Dermis microvascular lymphatic vessel endothelial cell (primary cell): ENCODE measurements at regions not wholly inside any gene's neighbourhood (a gene's known extent, or its start where the extent isn't known, plus 50 kb on each side); places are given as distances from the start of the nearest gene placed in this dataset.

Experiments
- DNase-seq, 2 donors: peaks; one replicate each; pipeline versions ENCODE4 v3.0.0 to v3.0.0-alpha.2; 2010; ENCODE audit warnings: low read depth in 2 of 2

DNA sequence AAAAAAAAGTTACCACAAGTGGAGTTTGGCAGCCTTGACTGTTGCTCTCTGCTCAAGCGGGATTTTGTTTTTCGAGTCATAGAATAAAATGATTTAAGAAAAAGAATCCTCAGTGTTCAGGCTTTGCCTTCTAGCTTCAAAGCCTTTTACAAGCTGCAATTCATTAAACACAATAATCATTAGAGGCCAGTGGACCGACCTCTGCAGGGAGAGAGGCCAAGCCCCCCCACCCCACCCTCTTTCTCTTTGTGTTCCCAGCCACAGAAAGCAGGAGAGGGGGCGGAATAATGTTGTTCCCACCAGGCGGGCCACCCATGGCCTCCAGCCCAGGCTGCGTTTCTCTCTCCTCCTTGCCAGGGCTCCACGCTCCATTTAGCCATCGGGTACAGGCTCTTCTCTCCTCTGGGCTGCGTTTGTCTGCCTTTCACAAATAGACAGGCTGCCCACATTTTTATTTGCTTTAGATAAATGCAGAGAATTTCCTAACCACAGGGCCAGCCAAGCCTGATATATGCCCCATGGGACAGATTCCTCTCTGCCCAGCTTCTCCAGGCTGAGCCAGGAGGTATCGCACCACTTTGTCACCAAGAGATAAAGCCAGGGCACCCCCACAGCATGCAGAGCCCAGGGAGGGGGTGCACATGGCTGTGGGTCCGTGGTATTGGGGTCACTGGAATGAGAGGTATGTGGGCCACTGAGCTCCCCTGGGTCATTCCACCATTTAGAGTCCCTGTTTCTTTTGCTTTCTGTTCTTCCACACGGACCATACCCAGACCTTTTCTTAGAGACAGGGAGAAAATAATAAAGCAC, 318.8 kb downstream of the PIK3R1 start:
- no peak for DNase-seq

DNA sequence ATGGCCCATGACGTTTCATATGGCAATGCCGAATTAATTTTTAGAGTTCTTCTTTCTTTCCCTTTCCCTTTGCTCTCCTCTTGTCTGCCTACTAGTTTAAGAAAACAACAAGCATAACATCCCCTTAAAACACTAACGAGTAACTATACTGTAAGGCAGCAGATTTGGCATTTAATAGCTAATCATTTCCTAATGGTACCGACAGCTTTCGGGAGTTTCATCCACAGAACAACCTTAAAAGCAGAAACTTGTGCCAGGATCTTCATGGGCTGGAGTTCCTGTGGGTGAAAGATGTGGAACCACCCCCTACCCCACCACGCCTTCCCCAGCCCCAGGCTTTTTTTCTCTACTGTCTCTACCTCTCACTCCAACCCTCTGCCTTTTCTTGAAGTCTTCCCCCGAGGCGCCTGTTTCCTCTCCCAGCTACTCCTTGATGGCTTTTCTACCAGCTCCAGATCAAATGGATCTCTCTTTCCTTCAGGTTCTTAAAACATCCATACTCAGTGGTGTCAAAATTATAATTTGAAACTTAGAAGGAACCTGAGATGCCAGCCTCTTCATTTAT, 319.5 kb downstream of the PIK3R1 start:
- DNase-seq = no peak

DNA sequence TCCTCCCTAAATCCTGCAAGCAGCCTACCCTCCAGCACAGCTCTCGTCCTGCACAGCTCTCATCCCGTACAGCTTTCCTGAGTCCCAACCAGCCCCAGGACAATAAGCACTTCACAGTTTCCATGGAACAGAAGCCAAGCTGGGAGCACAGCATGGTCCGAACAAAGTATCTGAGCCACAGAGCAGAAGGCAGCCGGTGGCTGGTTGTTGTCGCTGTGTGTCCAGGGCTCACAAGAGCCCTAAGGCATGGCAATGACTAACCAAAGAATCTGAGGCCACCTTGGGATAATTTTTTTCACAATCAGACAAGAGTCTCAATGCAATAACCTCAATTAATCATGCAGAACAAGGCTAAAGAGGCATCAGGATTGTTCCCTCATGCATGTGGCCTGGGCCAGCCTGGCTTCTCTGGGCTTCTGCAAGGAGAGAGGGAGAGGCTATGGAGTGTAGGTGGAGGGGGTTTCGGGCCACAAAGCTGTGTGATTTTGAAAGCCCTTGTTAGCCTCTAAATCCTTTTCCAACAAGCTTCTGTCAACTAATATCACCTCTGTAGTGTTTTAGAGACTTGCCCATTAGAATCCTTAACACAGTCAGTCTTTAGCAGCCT, 323.4 kb downstream of the PIK3R1 start:
- no peak for DNase-seq

DNA sequence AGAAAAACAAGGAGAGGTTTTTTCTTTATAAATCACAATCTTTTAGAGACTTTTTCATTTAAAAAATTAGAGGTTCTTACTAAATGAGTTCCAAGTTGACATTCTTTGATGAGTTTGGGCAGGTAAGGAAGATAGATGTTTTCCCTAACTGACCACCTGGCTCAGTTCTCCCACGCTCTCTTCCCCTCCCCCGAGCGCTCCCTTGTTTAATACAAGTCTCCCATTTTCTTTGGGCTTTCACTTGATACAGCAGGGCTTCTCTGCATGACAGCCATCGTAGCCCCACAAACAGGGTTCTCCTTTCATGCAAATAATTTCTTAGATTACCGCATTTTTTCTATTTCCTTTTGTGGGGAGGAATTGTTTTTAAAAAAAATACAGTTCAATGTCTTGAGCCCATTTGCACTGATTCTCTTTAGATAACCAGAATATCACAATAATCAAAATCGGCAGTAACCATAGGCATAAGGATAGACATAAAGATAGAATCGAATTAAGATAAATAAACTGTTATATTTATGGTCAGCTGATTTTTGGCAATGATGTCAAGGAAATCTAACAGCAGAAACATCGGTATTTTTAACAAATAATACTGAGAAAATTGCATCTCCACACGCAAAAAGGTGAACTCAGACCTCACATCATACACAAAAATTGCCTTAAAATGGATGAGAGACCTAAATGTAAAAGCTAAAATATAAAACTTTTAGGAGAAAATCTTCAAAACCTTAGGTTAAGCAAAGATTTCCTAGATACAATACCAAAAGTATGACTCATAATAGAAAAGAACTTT, 325.4 kb downstream of the PIK3R1 start:
- DNase-seq = no peak

DNA sequence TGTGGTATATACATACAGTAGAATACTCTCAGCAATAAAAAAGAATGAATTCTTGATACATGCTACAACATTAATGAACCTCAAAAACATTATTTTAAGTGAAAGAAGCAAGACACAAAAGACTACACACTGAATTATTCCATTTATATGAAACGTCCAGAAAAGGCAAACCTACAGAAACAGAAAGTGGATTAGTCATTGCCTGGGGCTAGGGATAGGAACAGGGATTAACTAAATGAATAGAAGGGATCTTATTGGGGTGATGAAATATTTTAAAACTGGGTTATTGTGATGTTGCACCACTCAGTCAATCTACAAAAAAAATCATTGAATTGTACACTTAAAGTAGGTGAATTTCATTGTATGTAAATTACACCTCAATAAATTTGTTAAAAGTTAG, 326.7 kb downstream of the PIK3R1 start:
- no peak for DNase-seq

DNA sequence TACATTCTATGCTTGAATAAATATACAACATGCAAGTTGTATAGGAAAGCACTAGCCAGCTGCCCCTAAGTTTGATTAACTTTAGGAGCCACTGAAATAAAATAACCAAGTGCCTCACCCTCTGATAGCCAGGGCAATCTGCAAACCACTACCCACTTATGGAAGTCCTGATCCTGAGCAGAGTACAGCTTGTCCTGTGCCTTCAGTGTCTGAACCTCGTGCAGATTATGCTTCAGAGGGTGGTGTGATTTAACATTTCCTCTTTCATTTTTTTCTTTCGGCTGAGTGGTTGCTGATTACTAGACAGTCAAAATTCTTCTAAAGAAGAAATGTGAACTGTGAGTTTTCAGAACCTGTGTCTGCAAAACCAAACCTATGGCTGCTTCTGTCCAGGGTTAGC, 327.7 kb downstream of the PIK3R1 start:
- DNase-seq = no peak

DNA sequence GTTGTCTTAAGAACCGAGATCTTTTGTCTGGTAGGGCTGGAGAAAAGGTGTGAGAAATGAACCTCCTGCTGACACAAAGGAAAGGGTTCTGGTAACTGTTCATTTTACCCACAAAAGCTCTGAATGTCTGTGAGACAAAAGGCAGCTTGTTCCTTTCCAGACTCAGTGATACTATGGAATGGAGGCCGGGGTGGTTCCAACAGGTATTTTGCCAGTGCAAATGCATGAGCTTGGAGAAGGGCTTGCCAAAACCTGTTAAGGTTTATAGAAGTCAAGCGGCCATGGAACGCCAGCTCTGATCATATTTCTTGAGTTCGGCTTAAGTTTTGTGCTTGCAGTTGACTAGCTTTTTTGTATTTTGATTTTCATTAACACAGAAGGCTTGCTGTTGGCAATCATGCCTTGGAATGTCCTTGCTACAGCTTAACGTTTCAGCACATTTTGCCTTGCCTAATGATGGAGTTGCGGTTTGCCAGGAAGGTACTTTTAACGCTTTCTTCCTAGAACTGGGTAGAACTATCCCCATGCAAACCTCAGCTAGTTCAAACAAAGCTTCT, 328.6 kb downstream of the PIK3R1 start:
- no peak for DNase-seq

DNA sequence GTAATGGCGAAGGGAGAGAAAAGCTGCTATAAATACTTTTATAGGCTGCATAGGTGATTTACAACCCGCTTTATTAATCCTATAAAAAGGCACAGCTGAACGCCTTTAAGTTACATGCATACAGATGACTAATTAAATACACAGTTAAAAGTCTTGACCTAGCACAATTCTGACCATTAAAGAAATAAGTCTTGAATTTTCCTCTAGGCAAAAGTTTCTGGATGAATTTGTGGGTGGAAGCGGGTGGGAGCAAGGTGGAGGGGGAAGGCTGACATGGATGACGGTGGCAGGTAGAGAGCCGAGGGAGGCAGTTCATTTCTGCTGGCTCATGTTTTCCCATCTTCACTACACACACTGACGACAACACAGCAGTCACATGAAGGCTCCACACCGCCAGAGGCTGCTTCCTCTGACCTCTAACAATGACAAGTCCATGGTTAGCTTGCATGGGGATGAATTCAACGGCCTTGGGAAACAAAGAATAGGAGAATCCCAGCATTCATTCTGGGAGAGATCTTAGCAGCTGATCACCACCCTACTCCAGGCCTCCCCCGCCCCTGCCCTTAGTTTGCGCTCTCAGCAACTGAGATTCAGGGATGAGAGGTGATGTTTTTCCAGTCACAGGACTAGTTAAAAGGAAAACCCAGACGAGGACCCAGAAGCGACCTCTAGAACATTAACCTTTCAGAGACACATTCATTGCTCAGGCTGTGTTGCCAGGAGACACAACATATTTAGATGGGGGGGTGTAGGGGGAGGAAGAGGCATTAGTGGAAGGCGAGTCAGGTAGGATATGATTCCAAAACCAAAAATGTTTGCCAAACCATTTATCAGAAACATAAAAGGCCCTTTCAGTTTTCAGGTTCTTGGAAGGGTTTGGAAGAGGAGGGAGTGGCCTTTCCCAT, 329.3 kb downstream of the PIK3R1 start:
- DNase-seq = peak; percentile 3 to 12

DNA sequence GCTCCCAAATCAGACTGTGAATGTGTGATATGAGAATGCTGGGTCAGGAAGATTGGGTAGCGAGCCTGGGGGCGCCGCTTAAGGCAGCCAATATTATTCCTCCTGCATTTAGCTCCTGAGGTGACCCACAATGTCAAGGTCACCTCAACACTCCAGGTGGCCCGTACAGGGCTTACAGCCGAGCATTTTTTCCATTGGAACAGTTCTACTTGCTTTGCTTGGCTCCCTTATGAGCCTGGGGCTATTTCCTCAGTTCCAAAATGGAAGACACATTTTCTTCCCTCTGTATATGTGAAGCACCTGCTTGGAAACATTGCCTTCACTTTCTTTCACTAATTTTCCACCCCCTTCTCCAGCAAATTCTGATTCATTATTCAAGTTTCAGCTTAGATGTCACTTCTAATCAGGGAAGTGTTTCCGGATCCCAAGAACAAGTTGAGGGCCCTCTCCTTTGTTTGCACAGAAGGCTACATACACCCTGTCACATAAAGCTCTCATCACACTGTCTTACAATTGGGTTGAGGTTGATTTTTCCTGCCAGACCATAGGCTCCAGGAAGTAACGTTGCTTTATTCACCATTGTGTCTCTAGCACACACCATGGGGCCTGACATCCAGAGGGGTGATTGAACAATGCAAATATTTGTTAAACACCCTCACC, 330.2 kb downstream of the PIK3R1 start:
- DNase-seq = no peak

DNA sequence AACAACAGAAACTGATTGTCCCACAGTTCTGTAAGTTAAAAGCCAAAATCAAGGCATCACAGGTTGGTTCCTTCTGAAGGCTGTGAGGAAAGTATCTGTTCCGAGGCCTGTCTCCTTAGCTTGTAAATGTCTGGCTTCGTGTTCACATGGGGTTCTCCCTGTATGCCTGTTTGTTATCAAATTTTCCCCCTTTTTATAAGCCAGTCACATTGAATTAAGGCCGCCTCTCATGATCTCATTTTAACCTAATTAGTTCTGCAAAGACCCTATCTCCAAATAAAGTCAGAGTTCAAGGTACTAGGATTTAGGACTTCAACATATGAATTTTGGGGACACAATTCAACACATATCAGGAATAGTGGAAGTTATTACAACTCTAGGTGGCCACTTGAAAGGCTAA, 331.5 kb downstream of the PIK3R1 start:
- no peak for DNase-seq

DNA sequence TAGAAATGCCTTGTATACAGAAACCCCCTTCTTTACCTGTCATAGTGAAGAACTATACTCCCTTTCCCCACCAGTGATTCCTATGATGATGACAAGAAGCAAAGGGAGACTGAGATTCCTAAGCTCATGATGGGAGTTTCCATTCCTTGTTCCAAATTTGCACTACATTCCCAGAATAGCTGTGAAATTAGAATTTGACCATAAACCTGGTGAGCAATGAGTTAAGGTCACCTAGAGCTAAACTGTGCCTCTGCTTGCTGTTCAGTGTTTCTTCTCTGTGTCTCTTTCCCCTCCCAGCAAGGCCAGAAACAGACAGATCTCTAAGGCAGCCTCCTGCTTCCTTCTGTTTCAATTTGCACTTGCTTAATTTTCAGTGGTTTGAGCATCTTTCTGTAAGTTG, 332.1 kb downstream of the PIK3R1 start:
- DNase-seq = no peak

DNA sequence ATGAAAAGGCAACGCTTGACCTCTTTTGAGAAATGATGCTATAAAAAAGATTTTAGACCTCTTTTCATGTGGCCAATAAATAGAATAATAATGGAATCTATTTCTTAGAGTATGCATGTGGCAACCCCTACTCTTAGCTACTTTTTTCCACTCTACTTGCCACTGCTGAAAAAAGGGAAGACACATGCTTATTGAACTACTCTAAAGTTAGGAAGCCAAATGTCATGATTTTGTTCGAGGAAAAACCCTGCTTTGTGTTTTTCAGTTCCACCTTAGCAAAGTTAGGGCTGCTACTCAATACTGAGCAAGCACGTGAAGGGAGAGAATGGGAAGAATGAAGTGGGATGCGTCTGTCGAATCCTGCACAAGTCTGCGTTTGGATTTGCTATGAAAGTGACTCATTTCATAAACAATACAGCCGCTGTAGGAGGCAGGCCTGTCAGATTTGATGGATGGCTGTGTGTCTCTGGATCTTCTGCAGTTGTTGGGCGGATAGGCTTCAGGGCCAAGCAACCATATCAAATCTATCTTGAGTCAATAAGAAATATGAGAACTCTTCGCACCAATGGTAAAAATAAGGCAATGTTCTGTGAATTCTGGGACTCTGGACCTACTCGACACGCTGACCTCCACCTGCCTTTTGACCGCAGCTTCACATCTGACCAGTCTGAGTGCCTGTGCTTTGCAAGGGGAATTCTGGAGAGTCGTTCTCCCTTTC, 333.6 kb downstream of the PIK3R1 start:
- DNase-seq = peak in 1 of 2 donors; percentile 31

DNA sequence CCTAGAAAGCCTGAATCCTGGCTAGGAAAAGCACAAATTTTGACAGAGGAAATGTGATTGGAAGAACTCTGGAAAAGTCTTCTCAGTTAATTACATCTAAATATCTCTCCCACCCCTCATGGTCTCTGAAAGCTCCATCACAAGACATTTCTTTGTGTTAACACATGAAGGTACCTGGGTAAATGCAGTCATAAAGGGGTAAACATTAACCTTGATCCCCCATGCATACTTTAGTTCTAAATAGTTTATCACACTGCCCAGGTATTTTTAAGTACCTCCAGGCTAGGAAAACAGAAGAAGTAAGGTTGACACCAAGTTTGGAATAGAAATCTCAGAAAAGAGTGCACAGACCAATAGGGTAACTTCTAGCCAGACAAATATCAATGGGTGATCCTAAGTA, 334.5 kb downstream of the PIK3R1 start:
- no peak for DNase-seq

DNA sequence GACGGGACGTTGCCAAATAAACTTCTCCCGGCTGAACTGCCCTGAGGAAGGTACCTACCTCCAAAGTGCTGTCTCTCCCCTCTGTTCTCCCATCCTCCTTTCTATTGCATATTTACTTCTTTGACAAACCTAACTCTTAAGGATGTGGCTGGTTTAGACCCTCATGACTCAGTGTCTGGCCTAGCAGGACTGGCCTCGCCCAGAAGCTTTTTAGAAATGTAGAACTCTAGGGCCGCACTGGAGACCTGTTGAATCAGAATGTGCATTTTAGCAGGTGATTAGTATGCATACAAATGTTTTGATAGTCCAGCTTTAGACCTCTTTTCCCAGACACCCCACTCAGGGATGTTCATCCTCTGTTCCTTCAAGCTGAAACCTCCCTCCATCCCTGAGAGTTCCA, 335.9 kb downstream of the PIK3R1 start:
- no peak for DNase-seq

DNA sequence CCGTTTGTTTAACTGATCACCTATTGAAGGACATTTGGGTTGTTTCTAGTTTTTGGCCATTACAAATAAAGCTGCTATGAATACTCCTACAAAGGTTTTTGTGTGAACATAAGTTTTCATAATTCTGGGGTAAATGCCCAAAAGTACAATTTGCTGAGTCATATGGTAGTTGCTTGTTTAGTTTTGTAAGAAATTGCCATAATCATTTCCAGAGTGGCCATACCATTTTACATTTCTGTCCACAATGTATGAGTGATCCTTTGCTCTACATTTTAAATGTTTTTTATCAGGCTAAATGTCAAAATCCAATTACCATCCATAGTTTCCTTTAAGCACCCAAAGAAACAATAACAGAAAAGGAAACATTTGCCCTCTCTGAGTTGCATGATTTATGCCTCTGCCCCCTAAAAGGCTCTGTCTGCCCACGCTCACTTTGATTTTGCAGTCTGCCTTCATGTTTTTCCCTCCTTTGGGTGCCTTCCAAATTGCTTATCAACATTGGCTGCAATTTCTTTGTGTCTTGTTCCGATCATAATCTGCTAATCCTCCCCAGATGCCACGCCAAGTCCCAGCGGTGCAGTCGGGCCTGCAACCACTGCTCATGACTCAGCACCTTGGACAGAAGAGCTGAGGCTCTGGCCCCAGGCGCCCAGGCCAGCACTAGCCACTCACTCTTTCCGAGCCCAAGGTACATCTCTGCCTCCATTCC, 339.2 kb downstream of the PIK3R1 start:
- no peak for DNase-seq

DNA sequence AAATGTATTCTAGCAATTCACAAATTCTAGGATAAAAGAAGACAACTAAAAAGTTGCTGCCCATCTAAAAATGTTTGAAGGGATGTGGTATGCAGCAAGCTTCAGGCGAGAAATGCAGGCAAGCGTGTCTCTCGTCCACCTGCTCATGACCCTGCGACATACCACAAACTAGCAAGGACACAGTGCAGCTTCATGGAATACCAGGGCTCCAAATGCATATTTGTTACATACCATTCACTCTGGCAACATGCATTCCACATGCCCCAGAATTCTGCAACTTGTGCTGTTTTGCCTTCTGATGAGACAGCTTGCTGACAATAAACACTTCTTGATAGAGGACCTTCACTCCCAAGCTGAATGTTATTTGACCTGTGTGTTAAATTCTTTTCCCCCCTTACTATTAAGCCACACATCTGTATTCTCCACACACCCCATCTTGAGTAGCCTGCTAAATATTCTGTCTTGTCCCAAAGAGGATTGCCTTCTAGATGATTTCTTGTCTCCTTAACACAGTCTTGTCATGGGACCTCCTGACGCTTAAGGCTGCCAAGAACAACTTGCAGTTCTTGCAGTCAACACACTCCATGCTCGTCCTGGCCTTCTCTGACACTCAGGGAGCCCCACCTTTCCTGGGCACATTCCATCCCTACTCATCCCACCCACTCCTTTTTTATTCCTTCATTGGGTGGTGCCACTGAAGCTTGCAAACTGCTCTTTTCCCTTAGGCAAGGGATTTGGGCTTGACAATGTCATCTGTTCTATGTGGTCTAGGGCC, 340.5 kb downstream of the PIK3R1 start:
- no peak for DNase-seq

DNA sequence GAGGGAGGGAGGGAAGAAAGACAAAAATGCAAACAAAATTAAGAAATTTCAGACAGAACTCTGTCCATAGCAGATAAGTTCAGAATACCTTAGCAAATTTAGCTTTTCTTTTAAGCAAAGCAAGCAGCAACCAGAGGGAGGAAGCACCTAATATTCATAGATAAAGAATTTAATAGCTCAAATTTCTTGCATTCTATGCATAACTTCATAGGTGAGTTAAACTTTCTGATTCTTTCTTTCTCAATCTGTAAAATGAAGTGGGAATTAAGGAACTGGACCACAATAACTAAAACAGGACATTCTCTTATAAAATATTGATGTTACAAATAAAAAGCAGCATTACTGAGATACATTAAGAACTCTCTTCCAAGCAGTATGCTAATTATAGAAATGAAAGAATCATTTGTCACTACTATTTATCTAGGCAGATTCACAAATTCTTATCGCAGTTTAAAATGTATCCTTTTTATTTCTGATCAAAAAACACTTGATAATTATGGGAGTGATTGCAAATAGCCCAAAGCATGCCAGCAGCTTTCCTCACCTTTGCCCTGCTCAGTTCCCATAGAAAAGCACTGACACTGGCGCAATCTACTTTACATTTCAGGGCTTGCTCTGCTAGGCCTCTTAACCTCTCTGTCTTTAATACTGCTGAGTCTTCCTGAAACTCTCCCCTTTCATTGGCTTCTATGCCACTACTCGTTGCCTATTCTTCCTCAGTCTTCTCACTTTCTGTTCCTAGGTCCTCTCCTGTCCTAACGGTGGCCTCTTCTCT, 341.8 kb downstream of the PIK3R1 start:
- no peak for DNase-seq
